Adipocyte (in vitro differentiated cells): ENCODE measurements at regions not wholly inside any gene's neighbourhood (a gene's known extent, or its start where the extent isn't known, plus 50 kb on each side); places are given as distances from the start of the nearest gene placed in this dataset.

ENCODE experiments used
- DNase-seq: peaks from one replicate; pipeline ENCODE4 v3.0.0-alpha.2; 2015; ENCODE audit warnings: low read depth
- H3K27me3 ChIP-seq: replicated peaks from 2 replicates; pipeline ENCODE4 v1.7.0; 2013; ENCODE audit warnings: mild to moderate bottlenecking, low read length, moderate library complexity; ENCODE audit not compliant: control insufficient read depth, insufficient read depth
- H3K36me3 ChIP-seq: 2 replicates; pipeline ENCODE4 v1.7.0; 2013; ENCODE audit warnings: low read length, mild to moderate bottlenecking, moderate library complexity; ENCODE audit not compliant: control insufficient read depth, insufficient read depth, severe bottlenecking
- H3K4me1 ChIP-seq: 2 replicates; pipeline ENCODE4 v1.7.0; 2013; ENCODE audit warnings: mild to moderate bottlenecking, low read length, moderate library complexity; ENCODE audit not compliant: control insufficient read depth, insufficient read depth
- H3K4me3 ChIP-seq: 2 replicates; pipeline ENCODE4 v1.7.0; 2013; ENCODE audit warnings: mild to moderate bottlenecking, low read length, moderate library complexity
- H3K9ac ChIP-seq: 2 replicates; pipeline ENCODE4 v1.7.0; 2013; ENCODE audit warnings: mild to moderate bottlenecking, low read length, moderate library complexity
- H3K9me3 ChIP-seq: 2 replicates; pipeline ENCODE4 v1.7.0; 2013; ENCODE audit warnings: mild to moderate bottlenecking, low read length, moderate library complexity; ENCODE audit not compliant: control insufficient read depth

- no peaks in the 10 kb centered on the region for H3K4me1 ChIP-seq
- no peak for DNase-seq
- no peaks in the 10 kb centered on the region for H3K9me3 ChIP-seq
- H3K4me3 ChIP-seq, result no peak overlapping the region
- H3K9ac ChIP-seq, result no peak overlapping the region
- no peaks in the 10 kb centered on the region for H3K36me3 ChIP-seq
- H3K27me3 ChIP-seq, result no peaks in the 10 kb centered on the region
These were observed 882.4 kb upstream of the EEF2KMT start for GRCh38 chr16:5979905-5980550.

GRCh38 chr16:5977329-5977728, 879.7 kb upstream of the EEF2KMT start:
- no peak for DNase-seq
- no peaks in the 10 kb centered on the region for H3K27me3 ChIP-seq
- no peak overlapping the region for H3K9ac ChIP-seq
- H3K4me3 ChIP-seq, result no peak overlapping the region
- H3K9me3 ChIP-seq, result no peaks in the 10 kb centered on the region
- H3K36me3 ChIP-seq, result no peaks in the 10 kb centered on the region
- no peaks in the 10 kb centered on the region for H3K4me1 ChIP-seq

GRCh38 chr16:5972747-5973146, 875.2 kb upstream of the EEF2KMT start:
- no peak for DNase-seq
- Histone ChIP-seq H3K4me3 (no peak overlapping the region), H3K36me3 (no peaks in the 10 kb centered on the region), H3K9ac (no peak overlapping the region), H3K27me3 (no peaks in the 10 kb centered on the region), H3K9me3 (no peaks in the 10 kb centered on the region), H3K4me1 (no peaks in the 10 kb centered on the region)

GRCh38 chr16:5971924-5972323, 874.3 kb upstream of the EEF2KMT start:
- Histone ChIP-seq H3K36me3 (no peaks in the 10 kb centered on the region), H3K27me3 (no peaks in the 10 kb centered on the region), H3K9me3 (no peaks in the 10 kb centered on the region), H3K4me1 (no peaks in the 10 kb centered on the region), H3K4me3 (no peak overlapping the region), H3K9ac (no peak overlapping the region)
- DNase-seq, result no peak

GRCh38 chr16:5971106-5971505, 873.5 kb upstream of the EEF2KMT start:
- H3K4me1 ChIP-seq, result no peaks in the 10 kb centered on the region
- no peaks in the 10 kb centered on the region for H3K9me3 ChIP-seq
- no peak for DNase-seq
- no peaks in the 10 kb centered on the region for H3K27me3 ChIP-seq
- no peaks in the 10 kb centered on the region for H3K36me3 ChIP-seq
- H3K9ac ChIP-seq, result no peak overlapping the region
- H3K4me3 ChIP-seq, result no peak overlapping the region

GRCh38 chr16:5966004-5966403, 868.4 kb upstream of the EEF2KMT start:
- H3K4me3 ChIP-seq, result no peak overlapping the region

GRCh38 chr16:5965321-5965720, 867.7 kb upstream of the EEF2KMT start:
- DNase-seq, result no peak
- Histone ChIP-seq H3K27me3 (no peaks in the 10 kb centered on the region), H3K9me3 (peaks cover 5% of the 10 kb centered on the region), H3K36me3 (no peaks in the 10 kb centered on the region), H3K4me1 (no peaks in the 10 kb centered on the region), H3K9ac (no peak overlapping the region), H3K4me3 (no peak overlapping the region)

More at GRCh38 chr16:5966004-5966403, 868.4 kb upstream of the EEF2KMT start:
- Histone ChIP-seq H3K36me3 (no peaks in the 10 kb centered on the region), H3K4me1 (no peaks in the 10 kb centered on the region), H3K9ac (no peak overlapping the region), H3K9me3 (peaks cover 5% of the 10 kb centered on the region), H3K27me3 (no peaks in the 10 kb centered on the region)
- DNase-seq, result no peak

GRCh38 chr16:5951486-5951885, 853.9 kb upstream of the EEF2KMT start:
- Histone ChIP-seq H3K27me3 (no peaks in the 10 kb centered on the region), H3K4me1 (no peaks in the 10 kb centered on the region), H3K9ac (no peak overlapping the region), H3K9me3 (no peaks in the 10 kb centered on the region), H3K36me3 (no peaks in the 10 kb centered on the region), H3K4me3 (no peak overlapping the region)
- no peak for DNase-seq

- DNase-seq, result no peak
- no peaks in the 10 kb centered on the region for H3K4me1 ChIP-seq
- H3K9me3 ChIP-seq, result peaks cover 4% of the 10 kb centered on the region
- no peaks in the 10 kb centered on the region for H3K27me3 ChIP-seq
- no peak overlapping the region for H3K4me3 ChIP-seq
- no peaks in the 10 kb centered on the region for H3K36me3 ChIP-seq
- no peak overlapping the region for H3K9ac ChIP-seq
These were observed 847.4 kb upstream of the EEF2KMT start for GRCh38 chr16:5944971-5945370.

GRCh38 chr16:5938607-5939006, 841.0 kb upstream of the EEF2KMT start:
- Histone ChIP-seq H3K9ac (no peak overlapping the region), H3K4me1 (no peaks in the 10 kb centered on the region), H3K9me3 (peaks cover 8% of the 10 kb centered on the region), H3K27me3 (no peaks in the 10 kb centered on the region), H3K4me3 (no peak overlapping the region), H3K36me3 (no peaks in the 10 kb centered on the region)
- no peak for DNase-seq

GRCh38 chr16:5932906-5933305, 835.3 kb upstream of the EEF2KMT start:
- no peaks in the 10 kb centered on the region for H3K9me3 ChIP-seq
- H3K4me3 ChIP-seq, result no peak overlapping the region
- DNase-seq, result no peak
- no peaks in the 10 kb centered on the region for H3K27me3 ChIP-seq
- H3K4me1 ChIP-seq, result no peaks in the 10 kb centered on the region
- H3K36me3 ChIP-seq, result no peaks in the 10 kb centered on the region
- no peak overlapping the region for H3K9ac ChIP-seq

GRCh38 chr16:5928476-5929065, 831.0 kb upstream of the EEF2KMT start:
- H3K36me3 ChIP-seq, result no peaks in the 10 kb centered on the region
- H3K9me3 ChIP-seq, result peaks cover 4% of the 10 kb centered on the region
- H3K4me1 ChIP-seq, result no peaks in the 10 kb centered on the region
- no peak overlapping the region for H3K9ac ChIP-seq
- no peak overlapping the region for H3K4me3 ChIP-seq
- DNase-seq, result no peak
- H3K27me3 ChIP-seq, result no peaks in the 10 kb centered on the region
